ENCODE measurements at regions not wholly inside any gene's neighbourhood (a gene's known extent, or its start where the extent isn't known, plus 50 kb on each side); places are given as distances from the start of the nearest gene placed in this dataset.
"Not testable (repeated sequence)": the region's sequence is repeated elsewhere in the genome, so short reads cannot be mapped to it uniquely, and the experiment has no call there.

DNA sequence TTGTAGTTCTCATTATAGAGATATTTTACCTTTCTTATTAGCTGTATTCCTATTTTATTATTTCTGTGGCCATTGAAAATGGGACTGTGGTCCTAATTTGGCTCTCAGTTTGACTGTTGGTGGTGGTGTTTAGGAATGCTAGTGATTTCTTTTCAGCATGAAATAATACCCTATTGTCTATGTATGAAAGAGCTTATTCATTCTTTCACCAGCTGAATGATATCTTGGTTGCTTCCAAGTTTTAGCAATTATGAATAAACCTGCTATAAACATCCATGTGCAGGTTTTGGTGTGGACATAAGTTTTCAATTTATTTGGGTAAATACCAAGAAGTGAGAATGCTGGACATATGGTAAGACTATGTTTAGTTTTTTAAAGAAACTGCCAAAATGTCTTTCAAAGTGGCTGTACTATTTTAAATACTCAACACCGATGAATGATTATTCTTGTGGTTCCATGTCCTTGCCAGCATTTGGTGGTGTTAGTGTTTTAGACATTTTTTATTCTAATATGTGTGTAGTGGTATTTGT lies 501.6 kb upstream of the GYPC start:
- intact Hi-C loops (cut with DNase I; ENCODE audit: low total_unique reads) = no loop called here
- Histone ChIP-seq H3K36me3 (no peaks in the 10 kb centered on the region), H3K4me3 (no peak overlapping the region), H3K27ac (no peak overlapping the region), H3K27me3 (replicated peaks in 1 of 7) (no peaks in the 10 kb centered on the region), H3K4me1 (no peaks in the 10 kb centered on the region), H3K9me3 (peaks cover 0 to 30% (median 10%) of the 10 kb centered on the region in 8 donors)
- no peak for DNase-seq
- 87 to 97% (median 92%) methylated on average over 1 of the region's 1 CpG for WGBS, 5 donors
- TF ChIP-seq POLR2AphosphoS5 (IDR thresholded peaks at IDR 0.05) = no peak
- TF ChIP-seq, protein P1, sequence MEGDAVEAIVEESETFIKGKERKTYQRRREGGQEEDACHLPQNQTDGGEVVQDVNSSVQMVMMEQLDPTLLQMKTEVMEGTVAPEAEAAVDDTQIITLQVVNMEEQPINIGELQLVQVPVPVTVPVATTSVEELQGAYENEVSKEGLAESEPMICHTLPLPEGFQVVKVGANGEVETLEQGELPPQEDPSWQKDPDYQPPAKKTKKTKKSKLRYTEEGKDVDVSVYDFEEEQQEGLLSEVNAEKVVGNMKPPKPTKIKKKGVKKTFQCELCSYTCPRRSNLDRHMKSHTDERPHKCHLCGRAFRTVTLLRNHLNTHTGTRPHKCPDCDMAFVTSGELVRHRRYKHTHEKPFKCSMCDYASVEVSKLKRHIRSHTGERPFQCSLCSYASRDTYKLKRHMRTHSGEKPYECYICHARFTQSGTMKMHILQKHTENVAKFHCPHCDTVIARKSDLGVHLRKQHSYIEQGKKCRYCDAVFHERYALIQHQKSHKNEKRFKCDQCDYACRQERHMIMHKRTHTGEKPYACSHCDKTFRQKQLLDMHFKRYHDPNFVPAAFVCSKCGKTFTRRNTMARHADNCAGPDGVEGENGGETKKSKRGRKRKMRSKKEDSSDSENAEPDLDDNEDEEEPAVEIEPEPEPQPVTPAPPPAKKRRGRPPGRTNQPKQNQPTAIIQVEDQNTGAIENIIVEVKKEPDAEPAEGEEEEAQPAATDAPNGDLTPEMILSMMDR (IDR thresholded peaks at IDR 0.05 in 8 of 11, conservative IDR thresholded peaks at IDR 0.05 in 3 of 11) = no peak

DNA sequence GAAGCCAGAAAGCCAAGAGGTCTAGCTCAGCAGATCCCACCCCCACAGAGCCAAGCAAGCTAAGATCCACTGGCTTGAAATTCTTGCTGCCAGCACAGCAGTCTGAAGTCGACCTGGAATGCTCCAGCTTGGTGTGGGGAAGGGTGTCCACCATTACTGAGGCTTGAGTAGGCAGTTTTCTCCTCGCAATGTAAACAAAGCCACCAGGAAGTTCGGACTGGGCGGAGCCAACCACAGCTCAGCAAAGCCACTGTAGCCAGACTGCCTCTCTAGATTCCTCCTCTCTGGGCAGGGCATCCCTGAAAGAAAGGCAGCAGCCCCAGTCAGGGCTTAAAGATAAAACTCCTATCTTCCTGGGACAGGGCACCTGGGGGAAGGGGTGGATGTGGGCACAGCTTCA lies 495.0 kb upstream of the GYPC start:
- H3K9me3 ChIP-seq; H3K36me3 ChIP-seq; DNase-seq; intact Hi-C loops (cut with DNase I; ENCODE audit: low total_unique reads); H3K27ac ChIP-seq; H3K27me3 ChIP-seq (replicated peaks in 1 of 7); H3K4me1 ChIP-seq; H3K4me3 ChIP-seq: not testable (repeated sequence)
- 73 to 81% (median 77%) methylated on average over 4 of the region's 4 CpGs; no CpG with 5 or more reads in 1 of the 5 donors for WGBS, 5 donors

DNA sequence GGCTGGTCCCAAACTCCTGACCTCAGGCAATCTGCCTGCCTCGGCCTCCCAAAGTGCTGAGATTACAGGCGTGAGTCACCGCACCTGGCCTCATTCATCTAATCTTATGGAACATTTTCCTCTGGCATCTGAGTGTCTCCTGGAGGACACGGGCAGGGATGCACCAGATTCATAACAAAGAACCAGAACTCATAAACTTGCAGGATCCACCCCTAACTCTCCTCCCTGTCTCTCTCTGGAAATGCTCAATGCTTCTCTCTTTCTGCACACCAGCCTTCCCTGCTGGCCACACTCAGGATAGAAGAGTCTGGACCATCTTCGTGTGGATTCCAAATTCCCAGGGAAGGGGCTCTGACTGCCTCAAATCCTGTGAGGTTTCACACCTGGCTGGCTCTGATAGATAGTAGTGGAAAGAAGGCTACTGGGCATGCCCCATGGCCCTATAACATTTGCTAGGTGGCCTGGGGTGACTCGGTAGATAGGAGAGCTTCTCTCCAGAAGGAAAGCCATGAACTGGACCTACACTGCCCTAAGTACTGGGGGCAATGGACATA lies 483.2 kb upstream of the GYPC start:
- DNase-seq = no peak
- no peak overlapping the region for H3K27ac ChIP-seq
- no peaks in the 10 kb centered on the region for H3K9me3 ChIP-seq
- no peaks in the 10 kb centered on the region for H3K27me3 ChIP-seq (replicated peaks in 1 of 7)
- H3K36me3 ChIP-seq = no peaks in the 10 kb centered on the region
- WGBS, 5 donors = 77 to 86% (median 83%) methylated on average over 6 of the region's 6 CpGs
- intact Hi-C loops (cut with DNase I; ENCODE audit: low total_unique reads) = no loop called here
- H3K4me3 ChIP-seq = no peak overlapping the region
- no peaks in the 10 kb centered on the region for H3K4me1 ChIP-seq
- TF ChIP-seq POLR2A (IDR thresholded peaks at IDR 0.05) = no peak
- no peak for TF ChIP-seq POLR2AphosphoS5 (IDR thresholded peaks at IDR 0.05)
- TF ChIP-seq, protein P1 (IDR thresholded peaks at IDR 0.05 in 8 of 11, conservative IDR thresholded peaks at IDR 0.05 in 3 of 11) = no peak

DNA sequence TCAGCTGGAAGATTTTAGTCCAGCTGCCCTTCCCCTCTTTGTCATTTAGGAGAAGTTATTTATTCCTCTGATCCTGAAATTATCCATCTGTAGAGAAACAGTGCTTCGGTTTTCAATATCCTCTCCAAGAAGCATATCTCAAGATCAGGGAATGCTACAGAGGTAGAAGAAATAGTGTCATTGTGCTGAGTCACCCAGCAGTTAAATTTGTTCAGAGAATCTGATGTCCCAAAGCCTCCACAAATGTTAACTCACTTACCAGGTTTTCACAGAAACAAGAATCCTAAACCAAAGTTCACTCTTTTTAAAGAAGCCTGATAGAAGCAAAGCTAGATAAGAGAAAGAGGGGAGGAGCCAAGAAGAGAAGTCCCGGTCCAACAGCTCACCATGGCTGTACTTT lies 480.7 kb upstream of the GYPC start:
- Histone ChIP-seq H3K9me3 (no peaks in the 10 kb centered on the region), H3K27ac (no peak overlapping the region), H3K4me3 (no peak overlapping the region), H3K27me3 (replicated peaks in 1 of 7) (no peaks in the 10 kb centered on the region), H3K36me3 (no peaks in the 10 kb centered on the region), H3K4me1 (no peaks in the 10 kb centered on the region)
- DNase-seq = no peak
- WGBS, 5 donors = 68 to 84% (median 78%) methylated on average over 2 of the region's 2 CpGs
- TF ChIP-seq POLR2AphosphoS5 (IDR thresholded peaks at IDR 0.05) = no peak
- no peak for TF ChIP-seq POLR2A (IDR thresholded peaks at IDR 0.05)
- TF ChIP-seq, protein P1 (IDR thresholded peaks at IDR 0.05 in 8 of 11, conservative IDR thresholded peaks at IDR 0.05 in 3 of 11) = no peak
- intact Hi-C loops (cut with DNase I; ENCODE audit: low total_unique reads) = no loop called here

DNA sequence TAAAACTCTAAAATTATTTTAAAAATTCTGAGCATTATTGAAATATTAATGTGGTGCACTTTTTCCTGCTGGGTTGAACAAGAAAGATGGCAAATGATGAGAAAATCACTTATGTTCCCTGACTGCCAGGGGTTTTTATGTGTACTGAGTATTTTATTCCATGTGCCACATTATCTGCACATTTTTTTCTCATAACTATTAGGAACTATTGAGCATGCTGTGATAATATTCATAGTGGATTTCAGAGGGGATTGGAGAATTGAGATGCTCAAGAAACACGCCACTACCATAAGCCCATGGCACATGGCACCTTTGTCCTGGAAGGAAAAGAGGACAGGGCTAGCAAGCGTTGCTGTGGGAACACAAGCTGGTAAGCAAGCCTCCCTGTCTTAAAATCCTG lies 478.5 kb upstream of the GYPC start:
- intact Hi-C loops (cut with DNase I; ENCODE audit: low total_unique reads) = no loop called here
- WGBS, 5 donors = 76 to 97% (median 91%) methylated on average over 2 of the region's 2 CpGs

More for the DNA sequence above, 478.5 kb upstream of the GYPC start:
- H3K4me1 ChIP-seq = no peaks in the 10 kb centered on the region
- TF ChIP-seq POLR2A (IDR thresholded peaks at IDR 0.05) (no peak), POLR2AphosphoS5 (IDR thresholded peaks at IDR 0.05) (no peak)
- TF ChIP-seq, protein P1 (IDR thresholded peaks at IDR 0.05 in 8 of 11, conservative IDR thresholded peaks at IDR 0.05 in 3 of 11) = no peak
- no peaks in the 10 kb centered on the region for H3K27me3 ChIP-seq (replicated peaks in 1 of 7)
- H3K27ac ChIP-seq = no peak overlapping the region
- no peaks in the 10 kb centered on the region for H3K9me3 ChIP-seq
- no peak overlapping the region for H3K4me3 ChIP-seq
- no peaks in the 10 kb centered on the region for H3K36me3 ChIP-seq
- no peak for DNase-seq

Measured in spleen (tissue), 11 donors.